K562 (cell line): ENCODE measurements at regions not wholly inside any gene's neighbourhood (a gene's known extent, or its start where the extent isn't known, plus 50 kb on each side); places are given as distances from the start of the nearest gene placed in this dataset.

Source experiments
- ATAC-seq: fragments of 200-7000 bp; cut with Tn5 transposase; 3 replicates; pipeline ENCODE4 v1.9.1; 2020; ENCODE audit warnings: moderate library complexity
- BruUV-seq: library from RNA; stranded (reverse); fragments of 400-500 nt; replicated peaks from 2 replicates; lab custom pipeline; 2021; lab: Mats Ljungman, UMichigan
- CTCF ChIA-PET: fragments of 300-600 bp; formaldehyde crosslinking; extraction: SDS; loops from one replicate; lab custom pipeline; 2021; ENCODE audit warnings: low intra/inter-chr PET ratio; lab: Yijun Ruan, JAX
- POLR2A ChIA-PET: fragments of 300-600, 350-650 bp; sonication (Branson Sonifier 250); formaldehyde crosslinking; extraction: SDS; loops from one replicate; lab custom pipeline; 2021; ENCODE audit warnings: antibody characterized with exemption, inconsistent platforms; lab: Yijun Ruan, JAX
- DNase-seq, 4 experiments: peaks; one replicate each; pipeline versions ENCODE4 v3.0.0 to v3.0.0-alpha.2; 2011 to 2018; ENCODE audit warnings: low spot score in 3 of 4, mixed read lengths in 3 of 4; ENCODE audit errors: extremely low read depth in 1 of 4
- FAIRE-seq: peaks from 2 replicates; lab custom pipeline; 2011; peaks lifted over from hg19 to GRCh38; lab: Jason Lieb, UNC
- H2AFZ ChIP-seq: 2 replicates; pipeline ENCODE4 v1.6.0; 2011; ENCODE audit warnings: low read depth, low read length, control low read depth, inconsistent platforms
- H3K27ac ChIP-seq: fragments of 200-600 bp; 3 replicates; pipeline ENCODE4 v1.8.0; 2011; ENCODE audit warnings: low read depth, mild to moderate bottlenecking, control low read depth, inconsistent platforms, low read length, moderate library complexity, mixed read lengths; ENCODE audit errors: extremely low read depth
- H3K27me3 ChIP-seq, 2 experiments: fragments of 300-600 bp in 1 of 2; 2 replicates in 1 of 2; 3 replicates in 1 of 2; pipeline versions ENCODE4 v1.6.0 to v1.8.0; 2011; ENCODE audit warnings: inconsistent platforms in 2 of 2, low read length in 2 of 2, mild to moderate bottlenecking in 1 of 2, mixed read lengths in 1 of 2, moderate library complexity in 1 of 2; ENCODE audit not compliant: control insufficient read depth in 2 of 2, insufficient read depth in 2 of 2
- H3K36me3 ChIP-seq: fragments of 300-600 bp; 3 replicates; pipeline ENCODE4 v1.8.0; 2011; ENCODE audit warnings: mild to moderate bottlenecking, low read length, inconsistent platforms; ENCODE audit not compliant: control insufficient read depth, insufficient read depth
- H3K4me1 ChIP-seq, 2 experiments: fragments of 200-600 bp in 1 of 2; replicated peaks in 1 of 2; 2 replicates in 1 of 2; 3 replicates in 1 of 2; pipeline versions ENCODE4 v1.5.1 to v1.8.0; 2011; ENCODE audit warnings: inconsistent platforms in 2 of 2, low read length in 2 of 2, mild to moderate bottlenecking in 1 of 2, mixed read lengths in 1 of 2, moderate library complexity in 1 of 2; ENCODE audit not compliant: control insufficient read depth in 2 of 2, insufficient read depth in 2 of 2
- H3K4me2 ChIP-seq: 2 replicates; pipeline ENCODE4 v1.6.1; 2011; ENCODE audit warnings: low read length, control low read depth, inconsistent platforms, mixed read lengths; ENCODE audit not compliant: insufficient read depth
- H3K4me3 ChIP-seq: fragments of 200-600 bp; sonication (generic), shearing (Covaris generic); 2 replicates; pipeline ENCODE4 v1.5.1; 2016; ENCODE audit warnings: control low read depth, inconsistent platforms
- H3K79me2 ChIP-seq: fragments of 200-600 bp; 3 replicates; pipeline ENCODE4 v1.8.0; 2011; ENCODE audit warnings: low read length, inconsistent platforms; ENCODE audit not compliant: control insufficient read depth, insufficient read depth
- H3K9ac ChIP-seq, 2 experiments: 2 replicates each; pipeline versions ENCODE4 v1.6.0 to v1.6.1; 2011; ENCODE audit warnings: low read depth in 2 of 2, low read length in 2 of 2, control low read depth in 1 of 2, inconsistent platforms in 1 of 2, mild to moderate bottlenecking in 1 of 2, mixed read lengths in 1 of 2; ENCODE audit not compliant: insufficient read depth in 1 of 2
- H3K9me1 ChIP-seq: one replicate; pipeline ENCODE4 v1.6.0; 2011; ENCODE audit warnings: inconsistent platforms, mild to moderate bottlenecking, low read length, moderate library complexity; ENCODE audit not compliant: control insufficient read depth, insufficient read depth
- H3K9me3 ChIP-seq: replicated peaks from 2 replicates; pipeline ENCODE4 v1.5.1; 2011; ENCODE audit warnings: low read depth, low read length, inconsistent platforms; ENCODE audit not compliant: control insufficient read depth, insufficient read depth
- H4K20me1 ChIP-seq: replicated peaks from 2 replicates; pipeline ENCODE4 v1.6.1; 2011; ENCODE audit warnings: low read length, inconsistent platforms, mixed read lengths; ENCODE audit not compliant: control insufficient read depth, insufficient read depth
- BMI1 ChIP-seq: fragments of 150-350 bp; IDR thresholded peaks from 2 replicates; pipeline ENCODE4 v1.6.1; 2014; ENCODE audit warnings: low read length
- CSDE1 ChIP-seq, 2 experiments: fragments of 450-650 bp; IDR thresholded peaks; 2 replicates each; pipeline ENCODE4 v1.6.1; 2016; ENCODE audit warnings: mild to moderate bottlenecking in 1 of 2
- GMEB1 ChIP-seq: fragments of 250-450 bp; sonication (Bioruptor Pico); IDR thresholded peaks from 2 replicates; pipeline ENCODE4 v1.4.0; 2020; ENCODE audit warnings: mild to moderate bottlenecking
- SNRNP70 ChIP-seq: fragments of 200-400 bp; formaldehyde crosslinking; optimal IDR thresholded peaks from 2 replicates; pipeline ENCODE3; 2017; ENCODE audit warnings: low read depth, low read length
- STAG1 ChIP-seq: sonication (generic); formaldehyde crosslinking; IDR thresholded peaks from 2 replicates; pipeline ENCODE4 v1.5.0; 2020; ENCODE audit warnings: missing genetic modification reagents, borderline replicate concordance
- TCFL5 ChIP-seq: fragments of 250-450 bp; sonication (Bioruptor Pico); conservative IDR thresholded peaks from 2 replicates; pipeline ENCODE4 v1.6.1; 2021; ENCODE audit warnings: mild to moderate bottlenecking, moderate library complexity, matching md5 sums
- TSC22D4 ChIP-seq: fragments of 450-650 bp; IDR thresholded peaks from 2 replicates; pipeline ENCODE4 v1.6.1; 2016; ENCODE audit warnings: missing genetic modification characterization, missing biosample characterization, control low read depth
- ZFPM2 ChIP-seq: fragments of 250-450 bp; sonication (Bioruptor Pico); IDR thresholded peaks from 2 replicates; pipeline ENCODE4 v1.5.1; 2022; ENCODE audit warnings: mild to moderate bottlenecking
- ZNF212 ChIP-seq: fragments of 450-650 bp; formaldehyde crosslinking; IDR thresholded peaks from 2 replicates; pipeline ENCODE4 v1.4.0; 2020; ENCODE audit warnings: mild to moderate bottlenecking
- ZNF280B ChIP-seq: fragments of 250-450 bp; sonication (Bioruptor Pico); IDR thresholded peaks from 2 replicates; pipeline ENCODE4 v1.5.1; 2021; ENCODE audit warnings: mild to moderate bottlenecking
- ZNF431 ChIP-seq: sonication (generic); formaldehyde crosslinking; IDR thresholded peaks from 2 replicates; pipeline ENCODE4 v1.8.0; 2022; ENCODE audit warnings: mild to moderate bottlenecking, missing genetic modification reagents
- ZNF445 ChIP-seq: fragments of 250-450 bp; sonication (Bioruptor Pico); IDR thresholded peaks from 2 replicates; pipeline ENCODE4 v1.4.0; 2020; ENCODE audit warnings: low read depth, mild to moderate bottlenecking, moderate library complexity
- WGBS: fragments of 100-300 bp; shearing (Covaris generic); methylation state at CpG from one replicate; pipeline ENCODE4 v1.1.6; 2016; ENCODE audit warnings: low coverage, mixed read lengths; ENCODE audit not compliant: insufficient coverage; ENCODE audit errors: missing lambda C conversion rate; 5-methylcytosine and 5-hydroxymethylcytosine counted together
- in situ Hi-C: fragments of 300-500 bp; cut with MboI; formaldehyde crosslinking; loops from 4 replicates; pipeline ENCODE4 v1.15.0; 2018; ENCODE audit warnings: inconsistent platforms, mixed read lengths
- intact Hi-C: fragments of 100-400 bp; cut with micrococcal nuclease; formaldehyde crosslinking; loops from 2 replicates; pipeline ENCODE4 v1.14.2; 2022

- CTCF ChIA-PET: no interaction called here
- in situ Hi-C loops (no loop called here), intact Hi-C loops (no loop called here)
These were observed 466.3 kb upstream of the SETBP1 start for GRCh38 chr18:44214396-44214795.

More at GRCh38 chr18:44214396-44214795, 466.3 kb upstream of the SETBP1 start:
- no peak overlapping the region for H3K9ac ChIP-seq
- H2AFZ ChIP-seq: no peak overlapping the region
- no TSS peak for BruUV-seq
- no peak for TF ChIP-seq SNRNP70
- no peak for TF ChIP-seq BMI1
- no peak for TF ChIP-seq TCFL5
- TF ChIP-seq STAG1 (CRISPR knock-in tag): no peak
- no peak for TF ChIP-seq TSC22D4 (tag)
- no peak for TF ChIP-seq ZNF431
- no peak for TF ChIP-seq ZNF445 (CRISPR knock-in tag)
- TF ChIP-seq GMEB1 (CRISPR knock-in tag): no peak
- TF ChIP-seq CSDE1 (IDR thresholded peaks at IDR 0.05): no peak
- TF ChIP-seq ZFPM2 (CRISPR knock-in tag): no peak
- TF ChIP-seq ZNF212 (CRISPR knock-in tag): no peak
- TF ChIP-seq ZNF280B (CRISPR knock-in tag): no peak
- POLR2A ChIA-PET: no interaction called here
- DNase-seq (no peak), ATAC-seq (no peak), FAIRE-seq (no peak)
- no peaks in the 10 kb centered on the region for H3K79me2 ChIP-seq
- no peaks in the 10 kb centered on the region for H3K9me1 ChIP-seq
- H3K4me2 ChIP-seq: no peak overlapping the region
- no peaks in the 10 kb centered on the region for H3K36me3 ChIP-seq
- H3K9me3 ChIP-seq: no peaks in the 10 kb centered on the region
- H3K4me3 ChIP-seq: no peak overlapping the region
- H3K27me3 ChIP-seq: no peaks in the 10 kb centered on the region
- H4K20me1 ChIP-seq: no peaks in the 10 kb centered on the region
- H3K27ac ChIP-seq: no peak overlapping the region
- no peaks in the 10 kb centered on the region for H3K4me1 ChIP-seq
- WGBS: 5% methylated on average over 2 of the region's 2 CpGs
